HG03039 (cell line): ENCODE measurements at regions not wholly inside any gene's neighbourhood (a gene's known extent, or its start where the extent isn't known, plus 50 kb on each side); places are given as distances from the start of the nearest gene placed in this dataset.

Experiments used
- ATAC-seq: cut with Tn5 transposase; IDR thresholded peaks from one replicate; pipeline ENCODE4 v1.9.1; 2021; ENCODE audit warnings: mild to moderate bottlenecking, moderate library complexity; ENCODE audit not compliant: unreplicated experiment

- no peak for ATAC-seq
Observed at GRCh38 chr1:218024211-218024720, 260.8 kb upstream of the RRP15 start.

DNA sequence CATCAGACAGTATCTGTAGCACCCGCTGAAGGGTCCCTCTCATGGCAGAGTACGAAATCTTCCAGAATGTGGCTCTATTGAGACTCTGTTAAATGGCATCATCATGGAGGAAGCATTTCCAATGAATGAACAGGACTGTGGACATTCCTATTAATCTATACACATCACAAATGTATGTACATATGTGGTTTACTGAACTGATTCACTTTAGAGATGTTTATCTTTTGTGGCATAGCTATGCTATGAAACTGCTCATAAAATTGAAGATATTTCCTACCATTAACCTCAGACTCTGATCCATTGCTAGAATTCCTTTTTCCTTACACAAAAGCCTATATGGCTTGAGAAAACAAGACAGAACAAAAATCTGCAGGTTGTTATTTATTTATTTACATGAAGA is 259.6 kb upstream of the RRP15 start:
- no peak for ATAC-seq

DNA sequence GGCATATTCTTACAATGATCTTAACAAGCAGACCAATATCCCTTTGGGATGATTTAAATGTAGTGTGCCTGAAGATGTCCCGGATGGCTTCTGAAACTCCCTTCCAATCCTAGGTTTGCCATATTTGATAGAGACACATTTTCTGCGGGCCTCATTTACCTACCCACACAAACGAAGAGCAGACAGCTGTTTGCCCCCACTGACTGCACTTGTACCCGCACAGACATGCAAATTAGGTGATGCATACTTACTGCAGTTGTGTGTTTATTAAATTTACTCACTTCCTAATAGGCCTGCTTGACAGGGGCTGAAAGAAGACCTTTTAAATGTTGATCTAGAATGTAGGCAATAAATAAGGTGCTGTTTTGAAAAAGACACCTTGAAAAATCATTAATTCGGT is 257.9 kb upstream of the RRP15 start:
- ATAC-seq = no peak

GRCh38 chr1:218030846-218031245 is 254.2 kb upstream of the RRP15 start:
- ATAC-seq = no peak

GRCh38 chr1:218031901-218032300 is 253.2 kb upstream of the RRP15 start:
- no peak for ATAC-seq

GRCh38 chr1:218034468-218034867 is 250.6 kb upstream of the RRP15 start:
- no peak for ATAC-seq

- no peak for ATAC-seq
Observed at GRCh38 chr1:218048828-218049420, 236.2 kb upstream of the RRP15 start.

DNA sequence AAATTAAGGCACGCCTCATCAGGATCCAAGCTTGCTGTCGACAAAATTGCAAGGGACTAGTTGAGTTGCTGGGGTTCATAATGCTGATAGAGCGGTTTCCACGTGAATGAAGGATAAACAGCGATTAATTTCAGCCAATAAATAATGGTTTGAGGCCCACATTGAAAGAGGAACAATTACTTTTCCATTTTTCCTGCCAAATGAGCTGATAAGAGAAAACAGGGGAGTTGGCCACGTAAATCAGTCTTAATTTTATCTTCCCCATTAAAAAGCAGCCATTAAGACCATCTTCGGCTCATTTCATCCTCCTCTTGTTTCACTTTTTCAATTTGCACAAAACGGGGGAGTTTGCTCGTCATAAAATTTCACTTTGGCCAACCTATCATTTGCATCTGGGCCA is 235.5 kb upstream of the RRP15 start:
- ATAC-seq = no peak

DNA sequence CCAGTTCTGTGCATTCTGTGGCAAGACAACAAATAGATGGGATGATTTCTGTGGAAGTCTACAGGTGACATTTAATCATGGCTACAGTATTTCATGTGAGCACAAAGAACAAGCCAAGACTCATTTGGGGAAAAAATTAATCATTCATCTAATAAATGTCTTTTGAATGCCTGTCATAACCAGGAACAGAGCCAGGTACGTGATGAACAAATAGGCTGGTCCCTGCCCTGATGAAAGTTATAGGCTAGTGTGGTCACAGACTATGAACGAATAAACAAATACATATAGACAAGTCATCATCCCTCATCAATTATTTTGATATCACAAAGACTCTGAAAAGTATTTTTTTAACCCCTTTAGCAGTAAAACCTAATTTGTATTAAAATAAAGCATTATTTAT is 226.4 kb upstream of the RRP15 start:
- no peak for ATAC-seq

GRCh38 chr1:218064426-218064825 is 220.7 kb upstream of the RRP15 start:
- no peak for ATAC-seq

- ATAC-seq = no peak
Observed at GRCh38 chr1:218066332-218066731, 218.8 kb upstream of the RRP15 start.

DNA sequence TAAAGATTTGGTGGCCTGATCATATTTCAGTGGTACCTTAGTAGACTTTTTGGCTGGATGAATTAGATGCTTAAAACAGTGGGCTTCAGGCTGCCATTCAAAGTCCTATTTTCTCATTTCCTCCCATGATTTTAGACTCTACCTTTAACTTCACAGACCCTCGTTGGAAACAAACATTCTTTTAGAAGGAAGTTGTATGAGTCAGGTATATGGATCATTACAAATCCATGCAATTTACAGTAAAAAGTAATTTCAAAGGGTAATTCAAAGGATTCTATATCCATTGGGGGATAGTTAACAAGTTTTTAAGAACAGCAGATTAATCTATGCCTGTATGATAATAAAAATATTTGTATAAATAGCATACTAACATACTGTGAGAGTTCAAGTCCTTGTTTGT is 216.9 kb upstream of the RRP15 start:
- no peak for ATAC-seq

DNA sequence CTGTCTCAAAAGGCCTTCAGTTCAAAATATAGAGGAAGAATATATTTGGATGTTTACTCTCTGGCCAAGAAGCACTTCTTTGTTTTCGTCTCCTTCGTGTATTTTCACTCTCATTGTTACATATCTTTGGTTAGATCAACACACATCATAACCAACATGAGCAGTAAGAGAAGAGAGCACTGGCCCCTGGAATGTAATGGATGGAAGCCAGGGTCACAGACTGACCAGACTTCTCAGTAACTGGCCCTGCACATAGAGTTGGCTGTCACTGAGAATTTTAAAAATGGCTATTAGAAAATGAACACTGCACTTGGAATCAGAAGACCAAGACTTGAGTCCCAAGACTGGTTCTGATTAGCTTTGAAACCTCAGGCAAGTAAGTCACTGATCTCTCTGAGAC is 215.9 kb upstream of the RRP15 start:
- no peak for ATAC-seq

- ATAC-seq = no peak
Observed at GRCh38 chr1:218073062-218073461, 212.0 kb upstream of the RRP15 start.

DNA sequence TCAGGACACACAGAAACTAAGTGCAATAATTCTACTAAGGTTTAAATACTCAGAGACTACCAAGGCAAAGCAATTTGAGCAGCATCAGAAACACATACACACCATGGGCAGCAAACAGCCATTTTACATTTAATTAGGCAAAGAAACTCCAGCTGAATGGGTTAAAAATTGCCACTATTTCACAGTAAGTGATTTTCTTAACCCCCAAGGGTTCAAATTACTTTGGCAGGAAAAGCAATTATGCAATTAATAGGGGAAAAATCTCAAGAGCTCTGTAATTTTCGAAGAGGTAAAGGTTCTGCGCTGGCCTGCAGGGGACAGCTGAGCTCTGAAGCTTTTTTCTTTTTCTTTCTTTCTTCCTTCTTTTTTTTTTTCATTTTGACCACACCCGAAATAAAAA is 206.2 kb upstream of the RRP15 start:
- ATAC-seq = no peak

GRCh38 chr1:218079347-218079746 is 205.7 kb upstream of the RRP15 start:
- no peak for ATAC-seq

- no peak for ATAC-seq
Observed at GRCh38 chr1:218079820-218080219, 205.3 kb upstream of the RRP15 start.

DNA sequence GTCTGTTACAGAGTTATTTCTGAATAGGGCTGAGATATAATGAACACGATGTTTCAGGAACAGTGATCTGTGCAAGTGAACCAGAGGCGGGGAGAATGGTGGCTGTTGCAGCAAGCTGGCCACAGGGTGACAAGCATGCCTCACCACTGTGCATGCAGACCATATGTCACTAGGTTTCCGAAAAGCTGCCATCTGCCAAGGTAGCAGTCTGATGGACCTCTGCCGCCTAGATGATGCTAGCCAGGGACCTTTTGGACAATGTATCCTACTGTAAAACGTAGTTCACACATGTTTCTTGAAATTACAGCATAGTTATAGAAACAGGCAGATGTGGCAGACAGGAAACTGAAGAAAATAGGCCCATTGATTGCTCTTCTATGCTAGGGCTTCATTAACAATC is 204.2 kb upstream of the RRP15 start:
- ATAC-seq = no peak

DNA sequence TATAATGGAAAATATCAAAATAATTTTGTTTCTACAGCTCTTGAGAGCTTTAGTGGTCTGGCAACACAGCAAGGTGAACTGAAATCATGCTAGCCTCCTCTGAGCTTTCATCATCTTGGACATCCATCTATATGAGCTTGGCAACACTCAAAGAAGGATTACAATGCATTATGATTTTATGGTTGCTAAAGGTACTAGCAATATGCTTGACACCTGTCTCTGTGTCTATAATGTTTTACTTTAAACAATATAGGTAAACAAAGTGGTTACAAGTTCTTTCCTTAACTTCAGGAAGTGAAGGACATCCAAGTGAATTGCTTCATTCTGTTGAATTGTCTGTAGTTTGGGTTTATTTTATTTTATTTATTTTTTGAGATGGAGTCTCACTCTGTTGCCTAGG is 203.7 kb upstream of the RRP15 start:
- ATAC-seq = no peak

DNA sequence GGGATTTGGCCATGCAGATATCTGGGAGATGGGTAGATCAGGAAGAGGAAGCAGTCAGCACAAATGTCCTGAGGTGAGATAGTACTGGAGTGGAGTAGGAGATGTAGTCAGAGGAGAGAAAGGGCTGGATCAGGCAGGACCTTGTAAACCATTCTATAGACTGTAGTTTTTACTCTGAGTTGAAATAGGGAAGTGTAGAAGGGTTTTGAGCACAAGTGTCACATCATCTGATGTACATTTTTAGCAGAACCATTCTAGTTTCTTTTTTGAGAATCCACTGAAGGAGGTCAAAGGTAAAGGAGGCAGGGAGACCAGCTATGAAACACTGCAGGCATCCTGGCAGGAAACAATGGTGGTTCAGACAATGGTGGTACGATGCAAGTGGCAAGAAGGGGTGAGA is 194.6 kb upstream of the RRP15 start:
- ATAC-seq = no peak

DNA sequence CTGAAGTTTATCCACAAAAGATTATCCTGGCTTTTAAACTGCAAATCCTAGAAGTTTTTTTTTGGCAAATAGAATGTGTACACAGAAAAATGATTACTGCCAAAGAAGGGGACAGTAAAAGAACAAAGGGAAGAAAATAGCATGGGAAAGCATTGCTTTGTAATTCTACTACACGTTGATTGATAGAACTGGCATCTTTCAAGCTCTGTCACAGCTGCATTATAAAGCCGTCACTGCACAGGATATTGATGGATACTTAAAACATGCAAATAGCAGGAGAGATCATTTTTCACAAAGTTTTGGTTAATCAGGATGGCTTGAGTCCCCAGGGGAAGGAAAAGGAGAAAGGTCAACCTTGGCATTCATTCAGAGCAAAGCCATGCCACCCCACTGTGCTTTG is 183.7 kb upstream of the RRP15 start:
- ATAC-seq = no peak

DNA sequence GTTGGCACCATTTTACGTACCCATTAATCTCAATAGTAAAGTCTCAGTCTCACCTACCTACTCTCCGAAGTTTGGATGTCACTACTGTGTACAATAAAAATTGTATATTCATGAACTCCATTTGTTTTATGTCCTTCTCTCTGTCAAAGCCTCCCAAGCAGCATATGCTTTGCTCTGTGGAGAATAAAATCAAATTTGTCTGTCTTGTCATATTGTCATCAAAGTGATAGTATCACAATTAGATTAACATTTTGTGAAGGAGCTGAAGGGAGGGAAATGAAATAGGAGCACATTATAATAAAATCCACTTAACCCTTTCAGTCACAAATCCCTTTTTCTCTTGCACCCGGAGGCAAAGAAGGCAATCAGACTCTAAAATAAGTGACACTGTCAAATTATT is 177.1 kb upstream of the RRP15 start:
- ATAC-seq = no peak

- no peak for ATAC-seq
Observed at GRCh38 chr1:218112862-218113261, 172.2 kb upstream of the RRP15 start.
